A673 (cell line): ENCODE measurements at regions not wholly inside any gene's neighbourhood (a gene's known extent, or its start where the extent isn't known, plus 50 kb on each side); places are given as distances from the start of the nearest gene placed in this dataset.

Source experiments
- BruUV-seq: library from RNA; stranded (reverse); fragments of 400-500 nt; replicated peaks from 2 replicates; lab custom pipeline; 2021; lab: Mats Ljungman, UMichigan
- CTCF ChIA-PET: fragments of 300-600 bp; sonication (Branson Sonifier 250); formaldehyde crosslinking; loops from one replicate; lab custom pipeline; 2022; ENCODE audit warnings: antibody characterized with exemption; lab: Charles Lee
- POLR2A ChIA-PET: fragments of 300-600 bp; sonication (Branson Sonifier 250); formaldehyde crosslinking; loops from one replicate; lab custom pipeline; 2022; ENCODE audit warnings: antibody characterized with exemption; ENCODE audit not compliant: low non-redundant PET; lab: Charles Lee
- DNase-seq: peaks from one replicate; pipeline ENCODE4 v3.0.0-alpha.2; 2015; ENCODE audit warnings: low spot score
- H3K27ac ChIP-seq: fragments of 200-600 bp; sonication (generic); 2 replicates; pipeline ENCODE4 v1.5.1; 2016; ENCODE audit warnings: mixed run types, low read depth, mild to moderate bottlenecking, mixed read lengths, antibody characterized with exemption, low read length; ENCODE audit not compliant: poor library complexity, severe bottlenecking
- H3K27me3 ChIP-seq: fragments of 200-600 bp; sonication (generic); replicated peaks from 2 replicates; pipeline ENCODE4 v1.6.1; 2017; ENCODE audit warnings: mixed run types, low read depth, mild to moderate bottlenecking, mixed read lengths, antibody characterized with exemption, low read length; ENCODE audit not compliant: insufficient read depth, poor library complexity
- H3K36me3 ChIP-seq: fragments of 200-600 bp; sonication (generic); 2 replicates; pipeline ENCODE4 v1.6.1; 2016; ENCODE audit warnings: mixed run types, mild to moderate bottlenecking, mixed read lengths, antibody characterized with exemption, low read length; ENCODE audit not compliant: insufficient read depth, poor library complexity, severe bottlenecking
- H3K4me1 ChIP-seq: fragments of 200-600 bp; sonication (generic); 2 replicates; pipeline ENCODE4 v1.6.1; 2017; ENCODE audit warnings: mixed run types, mild to moderate bottlenecking, mixed read lengths, antibody characterized with exemption, low read length; ENCODE audit not compliant: insufficient read depth, poor library complexity, severe bottlenecking
- H3K4me3 ChIP-seq: fragments of 200-600 bp; sonication (generic); 2 replicates; pipeline ENCODE4 v1.5.1; 2016; ENCODE audit warnings: low read depth, mixed run types, mild to moderate bottlenecking, mixed read lengths, low read length; ENCODE audit not compliant: poor library complexity, severe bottlenecking
- H3K9me3 ChIP-seq: fragments of 200-600 bp; sonication (generic); 2 replicates; pipeline ENCODE4 v1.6.1; 2016; ENCODE audit warnings: mixed run types, low read depth, mild to moderate bottlenecking, mixed read lengths, antibody characterized with exemption, low read length; ENCODE audit not compliant: poor library complexity, severe bottlenecking
- EZH2 ChIP-seq: fragments of 200-600 bp; sonication (generic); IDR thresholded peaks from 2 replicates; pipeline ENCODE4 v1.6.1; 2017; ENCODE audit warnings: borderline replicate concordance, low read depth, mild to moderate bottlenecking, mixed read lengths, antibody characterized with exemption, low read length; ENCODE audit not compliant: poor library complexity, severe bottlenecking
- intact Hi-C: fragments of 100-400 bp; cut with micrococcal nuclease; formaldehyde crosslinking; loops from one replicate; pipeline ENCODE4 v1.10.0; 2022; ENCODE audit not compliant: unreplicated experiment
- TF ChIP-seq, protein P1 (sequence below): fragments of 300-800, 200-600 bp; sonication (generic); conservative IDR thresholded peaks from 2 replicates; pipeline ENCODE4 v1.5.1; 2017; ENCODE audit warnings: low read depth, mild to moderate bottlenecking, antibody characterized with exemption, low read length, moderate library complexity, mixed read lengths

DNA sequence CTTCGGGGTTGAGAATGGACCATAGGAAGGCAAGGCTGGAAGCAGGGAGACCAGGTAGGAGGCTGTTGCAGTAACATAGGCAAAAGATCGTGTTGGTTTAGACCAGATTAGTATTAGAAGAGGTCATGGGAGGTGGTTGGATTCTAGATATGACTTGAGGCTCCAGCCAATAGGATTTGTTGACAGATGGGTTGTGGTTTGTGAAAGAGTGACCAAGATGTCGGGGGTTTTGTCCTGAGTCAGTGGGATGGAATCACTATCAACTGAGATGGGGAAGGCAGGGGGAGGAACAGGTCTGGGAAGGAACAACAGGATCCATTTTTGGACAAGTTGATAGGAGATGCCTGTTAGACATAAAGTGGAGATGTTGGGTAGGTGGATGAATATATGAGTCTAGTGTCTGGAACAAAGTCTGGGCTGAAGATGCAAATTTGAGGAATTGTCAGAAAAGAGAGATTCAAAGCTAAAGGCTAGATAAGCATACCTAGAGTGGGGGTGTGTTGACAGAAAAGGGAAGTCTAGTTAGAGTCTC, 95.5 kb upstream of the NPHP3 start:
- peaks cover 16% of the 10 kb centered on the region for H3K27me3 ChIP-seq
- TF ChIP-seq, protein P1, sequence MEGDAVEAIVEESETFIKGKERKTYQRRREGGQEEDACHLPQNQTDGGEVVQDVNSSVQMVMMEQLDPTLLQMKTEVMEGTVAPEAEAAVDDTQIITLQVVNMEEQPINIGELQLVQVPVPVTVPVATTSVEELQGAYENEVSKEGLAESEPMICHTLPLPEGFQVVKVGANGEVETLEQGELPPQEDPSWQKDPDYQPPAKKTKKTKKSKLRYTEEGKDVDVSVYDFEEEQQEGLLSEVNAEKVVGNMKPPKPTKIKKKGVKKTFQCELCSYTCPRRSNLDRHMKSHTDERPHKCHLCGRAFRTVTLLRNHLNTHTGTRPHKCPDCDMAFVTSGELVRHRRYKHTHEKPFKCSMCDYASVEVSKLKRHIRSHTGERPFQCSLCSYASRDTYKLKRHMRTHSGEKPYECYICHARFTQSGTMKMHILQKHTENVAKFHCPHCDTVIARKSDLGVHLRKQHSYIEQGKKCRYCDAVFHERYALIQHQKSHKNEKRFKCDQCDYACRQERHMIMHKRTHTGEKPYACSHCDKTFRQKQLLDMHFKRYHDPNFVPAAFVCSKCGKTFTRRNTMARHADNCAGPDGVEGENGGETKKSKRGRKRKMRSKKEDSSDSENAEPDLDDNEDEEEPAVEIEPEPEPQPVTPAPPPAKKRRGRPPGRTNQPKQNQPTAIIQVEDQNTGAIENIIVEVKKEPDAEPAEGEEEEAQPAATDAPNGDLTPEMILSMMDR: no peak
- no peak for TF ChIP-seq EZH2
- CTCF ChIA-PET: no interaction called here
- no peaks in the 10 kb centered on the region for H3K9me3 ChIP-seq
- no peak overlapping the region for H3K27ac ChIP-seq
- no peak for DNase-seq
- no TSS peak for BruUV-seq
- no peaks in the 10 kb centered on the region for H3K36me3 ChIP-seq
- no peaks in the 10 kb centered on the region for H3K4me1 ChIP-seq
- POLR2A ChIA-PET: no interaction called here
- intact Hi-C loops: no loop called here
- no peak overlapping the region for H3K4me3 ChIP-seq

DNA sequence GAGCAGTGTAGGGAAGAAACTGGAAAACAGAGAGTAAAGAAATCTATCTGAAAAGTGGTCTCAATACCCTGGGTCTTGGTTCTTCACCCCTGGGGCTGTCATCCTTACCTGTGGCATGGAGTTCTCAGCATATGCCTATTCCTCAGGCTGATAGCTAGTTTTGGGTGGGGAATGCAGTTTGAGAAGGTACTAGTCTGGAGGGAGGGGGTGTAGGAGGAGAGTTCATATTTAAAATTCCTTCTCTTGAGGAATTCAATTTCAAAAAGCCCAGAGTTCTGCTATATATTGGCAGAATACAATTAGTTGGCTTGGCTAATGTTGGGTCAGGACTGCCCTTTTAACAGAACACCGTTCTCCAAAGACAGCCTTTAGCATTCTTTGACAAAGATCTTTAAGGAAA, 82.9 kb upstream of the NPHP3 start:
- CTCF ChIA-PET: no interaction called here
- POLR2A ChIA-PET: no interaction called here
- no peaks in the 10 kb centered on the region for H3K4me1 ChIP-seq
- intact Hi-C loops: no loop called here
- H3K9me3 ChIP-seq: no peaks in the 10 kb centered on the region
- no peak for DNase-seq
- H3K27ac ChIP-seq: no peak overlapping the region
- H3K4me3 ChIP-seq: no peak overlapping the region
- H3K27me3 ChIP-seq: no peaks in the 10 kb centered on the region
- H3K36me3 ChIP-seq: no peaks in the 10 kb centered on the region
- TF ChIP-seq EZH2: no peak
- TF ChIP-seq, protein P1: no peak
- no TSS peak for BruUV-seq

DNA sequence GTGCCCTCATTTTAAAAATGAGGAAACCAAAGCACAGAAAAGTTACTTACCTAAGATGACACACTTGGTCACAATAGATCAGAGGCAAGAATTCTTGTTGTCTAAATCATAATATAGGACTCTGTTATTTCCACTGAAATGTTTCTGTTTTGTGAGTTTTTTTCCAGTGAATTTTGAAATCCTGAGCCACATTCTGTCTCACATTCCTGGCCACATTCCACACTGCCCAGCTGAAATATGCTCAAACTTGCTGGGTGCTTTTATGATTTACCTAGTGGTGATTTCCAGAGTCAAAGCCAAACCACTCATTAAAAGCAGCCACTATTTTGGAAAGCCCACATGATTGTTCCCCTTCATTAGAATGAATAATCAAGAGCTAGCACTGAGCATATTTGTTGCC, 82.3 kb upstream of the NPHP3 start:
- H3K9me3 ChIP-seq: no peaks in the 10 kb centered on the region
- no TSS peak for BruUV-seq
- H3K4me3 ChIP-seq: no peak overlapping the region
- no peak for DNase-seq
- H3K27me3 ChIP-seq: no peaks in the 10 kb centered on the region
- ChIA-PET POLR2A (no interaction called here), CTCF (no interaction called here)
- H3K4me1 ChIP-seq: no peaks in the 10 kb centered on the region
- no peak overlapping the region for H3K27ac ChIP-seq
- TF ChIP-seq, protein P1: no peak
- TF ChIP-seq EZH2: no peak
- no peaks in the 10 kb centered on the region for H3K36me3 ChIP-seq
- intact Hi-C loops: no loop called here
